Hepatic stellate cell (primary cell): ENCODE measurements at regions not wholly inside any gene's neighbourhood (a gene's known extent, or its start where the extent isn't known, plus 50 kb on each side); places are given as distances from the start of the nearest gene placed in this dataset.

Experiments used
- DNase-seq: peaks from one replicate; pipeline ENCODE4 v3.0.0; 2011; ENCODE audit warnings: low spot score

DNA sequence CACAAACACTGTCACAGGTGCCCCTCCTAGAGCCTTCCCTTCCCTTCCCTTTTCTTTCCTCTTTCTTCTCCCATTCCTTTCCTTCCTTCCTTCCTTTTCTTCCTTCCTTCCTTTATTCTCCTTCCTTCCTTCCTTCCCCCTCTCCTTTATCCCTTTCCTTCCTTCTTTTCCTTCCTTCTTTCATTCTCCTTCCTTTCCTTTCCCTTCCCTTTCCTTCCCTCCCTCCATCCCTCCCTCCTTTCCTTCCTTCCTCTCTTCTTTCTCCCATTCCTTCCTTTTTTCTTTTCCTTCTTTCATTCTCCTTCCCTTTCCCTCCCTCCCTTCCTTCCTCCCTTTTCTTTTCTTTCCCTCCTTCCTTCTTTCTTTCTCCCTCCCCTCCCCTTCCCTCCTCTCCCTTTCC lies 170.0 kb downstream of the ENGASE start:
- DNase-seq: no peak

DNA sequence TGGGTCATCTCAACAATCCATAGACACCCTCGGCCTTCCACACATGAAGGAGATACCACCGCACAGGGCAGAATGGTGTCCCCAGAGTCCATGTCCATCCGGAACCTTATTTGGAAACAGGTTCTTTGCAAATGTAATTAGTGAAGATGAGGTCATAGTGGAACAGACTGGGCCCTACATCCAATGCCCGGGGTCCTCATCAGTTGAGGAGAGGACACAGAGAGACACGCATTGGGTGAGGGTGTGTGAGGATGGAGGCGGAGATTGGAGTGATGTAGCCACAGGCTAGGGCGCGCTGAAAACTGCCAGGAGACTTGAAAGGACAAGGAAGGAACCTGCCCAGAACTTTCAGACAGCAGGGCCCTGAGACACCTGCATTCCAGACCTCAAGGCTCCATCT lies 169.4 kb downstream of the ENGASE start:
- no peak for DNase-seq

DNA sequence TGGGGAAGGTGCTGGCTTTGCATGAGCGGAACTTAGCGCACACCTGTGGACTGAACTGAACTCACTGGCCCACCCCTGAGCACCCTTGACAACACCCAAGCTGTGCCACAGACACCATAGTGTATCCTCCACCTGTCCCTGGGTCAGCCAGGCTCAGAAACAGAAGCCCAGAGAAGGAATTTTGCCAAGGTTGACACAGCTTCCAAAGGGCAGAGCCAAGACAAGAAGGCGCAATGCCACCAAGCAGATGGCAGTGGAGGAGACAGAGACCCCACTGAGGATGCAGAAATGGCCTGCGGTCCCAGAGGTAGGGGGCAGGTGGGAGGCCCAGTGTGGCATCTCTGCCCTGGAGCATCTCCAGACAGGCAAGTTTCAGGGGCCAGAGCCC lies 169.0 kb downstream of the ENGASE start:
- no peak for DNase-seq

DNA sequence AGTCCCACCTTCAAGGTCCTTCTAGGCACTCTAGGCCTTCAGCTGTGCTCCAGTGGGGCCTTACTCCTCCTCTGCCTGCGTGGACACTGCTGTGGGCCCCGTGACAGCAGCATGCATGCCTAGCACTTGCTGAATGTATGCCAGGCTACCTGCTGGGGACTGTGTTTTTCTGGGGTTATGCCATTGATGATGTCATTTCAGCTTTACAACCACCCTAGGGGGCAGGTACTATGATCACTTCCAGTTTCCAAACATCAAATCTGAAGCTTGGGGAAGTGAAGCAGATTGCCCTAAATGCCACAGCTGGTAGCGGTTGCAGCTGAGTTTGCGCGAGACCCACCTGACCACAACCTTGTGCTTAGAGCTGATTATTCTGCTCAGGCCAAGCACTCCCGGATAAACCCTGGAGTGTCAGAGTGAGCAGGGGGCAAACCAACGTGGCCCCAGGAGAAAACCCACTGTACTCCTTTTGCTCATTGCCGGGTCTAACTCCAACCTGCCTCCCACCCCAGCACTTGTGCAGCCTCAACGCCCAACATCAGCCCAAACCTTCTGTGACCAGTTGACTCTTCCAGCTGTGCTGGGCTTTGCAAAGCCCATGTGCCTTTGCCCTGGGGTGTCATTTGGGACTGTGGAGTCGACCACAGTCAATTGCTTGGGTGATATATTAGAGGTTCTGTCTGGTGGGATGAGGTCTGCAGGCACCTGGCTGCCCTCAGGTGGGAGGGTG lies 168.4 kb downstream of the ENGASE start:
- DNase-seq: no peak

DNA sequence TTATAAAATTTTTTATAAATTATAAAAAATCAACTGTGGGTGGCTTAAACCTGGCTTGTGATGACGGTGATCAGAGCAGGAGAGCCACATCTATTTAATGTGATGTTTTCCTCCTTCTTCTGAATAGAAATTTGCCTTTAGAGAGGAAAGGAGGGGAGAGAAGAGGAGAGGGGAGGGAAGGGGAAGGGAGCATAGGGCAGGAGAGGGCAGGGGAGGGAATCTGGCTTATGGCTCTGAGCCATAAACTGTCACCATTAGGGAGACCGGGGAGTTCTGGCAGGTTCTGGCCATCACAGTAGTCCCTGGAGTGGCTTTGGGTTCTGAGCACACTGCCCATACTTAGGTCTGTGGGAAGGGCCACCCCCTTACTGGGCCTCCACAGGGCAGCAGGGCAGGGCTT lies 167.8 kb downstream of the ENGASE start:
- no peak for DNase-seq

DNA sequence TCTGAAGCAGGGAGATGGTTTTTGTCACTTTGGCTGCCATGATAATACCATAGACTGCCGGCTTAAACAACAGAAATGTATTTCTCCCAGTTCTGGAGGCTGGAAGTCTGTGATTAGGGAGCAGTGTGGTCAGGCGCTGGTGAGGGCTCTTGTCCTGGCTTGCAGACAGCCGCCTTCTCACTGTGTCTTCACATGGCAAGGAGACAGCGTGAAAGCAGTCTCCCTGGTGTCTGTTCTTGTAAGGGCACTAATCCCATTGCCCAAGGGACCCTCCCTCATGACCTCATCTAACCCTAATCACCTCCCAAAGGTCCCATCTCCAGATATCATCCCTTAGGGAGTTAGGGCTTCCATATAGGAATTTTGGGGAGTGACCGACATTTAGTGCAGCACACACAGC lies 167.0 kb downstream of the ENGASE start:
- DNase-seq: no peak

DNA sequence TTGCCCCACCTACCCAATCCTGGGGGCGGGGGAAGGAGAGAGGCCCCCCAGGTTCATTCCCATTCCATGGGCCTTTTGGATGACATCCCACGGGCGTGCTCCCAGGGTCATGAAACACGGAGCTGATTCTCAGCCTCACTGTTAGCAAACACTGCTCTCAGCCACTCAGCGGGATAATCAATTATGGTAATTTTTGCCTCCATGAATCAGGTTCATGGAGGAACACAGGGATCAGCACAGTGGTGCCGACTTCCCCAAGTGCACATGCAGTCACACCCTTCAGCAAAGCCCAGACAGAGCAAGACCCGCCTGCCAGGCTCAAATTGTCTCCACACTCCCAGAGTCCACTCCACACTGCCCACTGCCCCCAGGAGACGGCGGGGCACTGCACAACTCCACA lies 164.6 kb downstream of the ENGASE start:
- no peak for DNase-seq

DNA sequence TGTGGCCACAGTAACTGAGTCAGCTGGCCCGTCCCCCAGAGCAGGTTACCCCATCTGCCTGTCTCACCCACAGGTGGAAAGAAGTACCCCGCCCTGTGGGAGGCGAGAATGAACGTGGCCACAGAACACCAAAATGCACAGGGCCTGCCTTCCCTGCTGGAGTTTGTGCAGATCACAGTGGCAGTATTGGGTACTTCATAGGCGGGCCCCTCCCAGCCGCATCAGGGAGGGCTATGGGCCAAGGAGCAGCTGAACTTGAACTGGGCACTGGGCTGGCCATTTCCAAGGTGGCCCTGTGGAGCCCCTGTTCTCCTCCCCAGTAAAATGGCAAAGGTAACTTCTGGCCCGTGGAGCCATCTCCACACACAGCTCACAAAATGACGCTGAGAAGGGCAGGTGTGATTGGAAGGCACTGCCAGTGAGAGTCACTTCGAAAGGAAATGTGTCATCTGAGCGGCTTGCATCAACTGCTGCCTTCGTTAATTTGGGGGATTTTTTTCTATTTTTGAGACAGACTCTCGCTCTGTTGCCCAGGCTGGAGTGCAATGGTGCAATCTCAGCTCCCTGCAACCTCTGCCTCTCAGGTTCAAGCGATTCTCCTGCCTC lies 162.9 kb downstream of the ENGASE start:
- DNase-seq: no peak

DNA sequence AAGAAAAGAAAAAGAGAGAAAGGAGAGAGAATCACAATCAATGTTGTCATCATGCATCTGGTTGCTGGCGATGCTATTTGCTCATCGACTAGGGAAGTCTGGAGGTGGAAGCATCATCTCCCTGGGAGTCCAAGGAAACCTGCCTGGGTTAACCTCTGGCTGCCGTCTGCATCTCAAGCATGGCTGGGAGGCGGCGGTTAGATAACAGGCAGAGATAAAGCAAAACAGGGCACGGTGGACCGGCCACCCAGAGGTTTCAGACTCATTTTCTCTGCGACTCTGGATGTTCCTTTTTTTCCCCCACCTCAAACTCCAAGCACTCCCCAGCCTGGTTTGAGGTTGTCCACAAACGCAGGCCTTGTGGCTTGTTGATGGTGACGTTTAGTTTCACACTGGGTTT lies 161.2 kb downstream of the ENGASE start:
- DNase-seq: no peak

DNA sequence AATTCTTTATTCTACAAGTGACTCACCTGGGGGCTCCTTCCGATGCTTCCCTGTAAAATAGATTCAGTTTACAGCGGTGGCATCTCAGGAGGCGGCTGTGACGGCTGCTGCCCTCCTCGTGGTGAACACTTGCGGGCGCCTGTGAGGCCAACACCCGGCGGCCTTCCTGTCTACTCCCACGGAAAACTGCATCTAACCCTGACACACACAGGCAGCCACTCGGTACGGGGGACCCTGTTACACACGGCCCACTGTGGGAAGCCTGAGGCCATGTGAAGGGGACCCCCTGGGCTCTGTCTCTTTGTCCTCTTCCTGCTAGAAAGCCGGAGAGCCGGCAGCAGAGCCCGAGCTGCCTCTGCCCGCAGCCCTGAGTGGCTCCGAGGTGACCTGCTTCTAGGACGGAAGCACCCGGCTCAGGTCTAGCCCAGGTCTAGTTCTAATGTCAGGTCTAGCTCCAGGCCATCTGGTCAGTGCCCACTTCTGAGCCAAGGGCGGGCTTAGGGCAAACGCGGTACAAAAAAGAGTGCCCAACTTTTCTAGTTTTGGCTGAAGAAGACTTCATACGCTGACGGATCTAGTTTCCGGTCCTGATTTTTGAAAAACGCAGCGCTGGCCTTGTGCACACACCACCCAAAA lies 159.4 kb downstream of the ENGASE start:
- DNase-seq: no peak

DNA sequence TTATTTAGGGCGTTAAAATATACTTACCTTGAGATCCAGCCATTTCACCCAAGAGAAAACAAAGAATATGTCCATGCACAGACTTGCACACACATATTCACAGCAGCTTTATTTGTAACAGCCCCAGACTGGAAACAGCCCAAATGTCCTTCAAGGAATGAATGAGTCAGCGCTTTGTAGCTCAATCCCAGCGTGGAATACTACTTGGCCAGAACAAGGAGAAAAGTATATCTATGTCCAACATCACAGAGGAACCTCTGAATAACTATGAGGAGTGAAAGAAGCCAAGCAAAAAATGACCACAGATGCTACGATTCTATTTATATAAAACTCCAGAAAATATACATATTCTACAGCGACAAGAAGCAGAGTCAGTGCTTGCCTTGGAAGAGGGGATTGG lies 158.3 kb downstream of the ENGASE start:
- no peak for DNase-seq

DNA sequence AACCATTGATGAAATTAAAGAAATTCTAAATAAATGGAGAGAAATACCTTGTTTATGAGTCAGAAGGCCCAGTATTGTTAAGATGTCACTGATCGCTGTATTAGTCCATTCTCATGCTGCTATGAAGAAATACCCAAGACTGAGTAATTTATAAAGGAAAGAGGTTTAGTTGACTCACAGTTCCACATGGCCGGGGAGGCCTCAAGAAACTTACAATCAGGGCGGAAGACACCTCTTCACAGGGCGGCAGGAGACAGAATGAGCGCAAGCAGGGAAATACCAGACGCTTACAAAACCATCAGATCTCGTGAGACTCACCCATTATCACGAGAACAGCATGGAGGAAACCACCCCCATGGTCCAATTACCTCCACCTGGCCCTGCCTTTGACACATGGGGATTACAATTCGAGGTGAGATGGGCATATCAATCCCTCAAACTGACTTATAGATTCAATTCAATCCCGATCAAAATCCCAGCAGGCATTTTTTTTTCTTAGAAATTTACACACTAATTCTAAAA lies 157.2 kb downstream of the ENGASE start:
- DNase-seq: no peak

DNA sequence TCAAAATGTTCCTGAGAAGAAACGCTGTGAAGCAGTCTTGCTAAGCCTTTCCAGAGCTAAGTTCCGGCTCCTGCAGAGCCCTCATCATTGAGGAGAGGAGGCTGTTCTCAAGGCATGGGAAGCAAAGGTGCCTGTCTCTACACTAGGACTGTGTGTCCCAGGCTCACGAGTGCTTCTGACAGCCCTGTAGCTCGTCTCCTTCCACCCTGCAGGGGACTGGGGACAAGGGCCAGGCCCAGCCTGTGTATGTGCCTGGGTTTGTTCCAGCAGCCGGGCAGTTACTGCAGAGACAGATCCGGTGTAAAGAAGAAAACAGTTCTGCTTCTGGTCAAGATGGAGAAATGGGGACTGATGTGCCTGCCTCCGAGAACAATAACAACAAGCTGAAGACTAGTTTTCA lies 156.0 kb downstream of the ENGASE start:
- no peak for DNase-seq

DNA sequence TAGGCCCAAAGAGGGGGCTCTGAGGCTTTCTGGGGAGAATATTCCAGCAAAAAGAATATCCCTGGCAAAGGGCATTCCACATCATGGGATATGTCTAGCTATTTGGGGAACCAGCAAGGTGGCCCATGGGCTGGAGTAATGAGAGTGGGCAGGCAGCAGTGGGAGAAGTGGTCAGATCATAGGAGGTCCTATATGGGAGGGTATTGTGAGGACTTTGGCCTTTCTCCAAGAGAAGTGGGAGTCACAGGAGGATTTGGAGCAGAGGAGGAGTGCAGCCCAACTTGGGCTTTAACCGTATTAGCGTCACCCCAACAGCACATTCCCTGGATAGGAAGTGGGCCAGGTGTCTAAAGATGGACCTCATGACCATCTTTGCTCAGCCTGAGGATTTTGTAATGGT lies 151.4 kb downstream of the ENGASE start:
- DNase-seq: no peak

DNA sequence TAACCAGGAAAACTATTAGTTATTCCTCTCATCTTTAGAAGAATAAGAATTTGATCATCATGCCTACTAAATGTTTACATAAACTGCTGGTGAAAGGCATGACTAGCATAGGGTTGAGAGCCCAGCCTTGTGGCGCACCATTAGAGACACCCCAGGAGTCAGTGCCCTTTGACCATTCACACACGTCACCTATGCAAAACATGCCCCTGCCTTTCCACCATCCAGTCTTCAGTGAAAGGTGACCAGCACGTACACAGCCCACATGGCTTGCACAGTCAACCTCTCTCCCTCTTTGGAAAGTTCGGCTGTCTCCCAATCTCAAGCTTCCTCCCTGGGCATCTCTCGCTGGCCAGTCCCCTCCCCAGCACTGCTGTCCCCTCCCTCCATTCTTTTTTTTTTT lies 150.3 kb downstream of the ENGASE start:
- DNase-seq: no peak

DNA sequence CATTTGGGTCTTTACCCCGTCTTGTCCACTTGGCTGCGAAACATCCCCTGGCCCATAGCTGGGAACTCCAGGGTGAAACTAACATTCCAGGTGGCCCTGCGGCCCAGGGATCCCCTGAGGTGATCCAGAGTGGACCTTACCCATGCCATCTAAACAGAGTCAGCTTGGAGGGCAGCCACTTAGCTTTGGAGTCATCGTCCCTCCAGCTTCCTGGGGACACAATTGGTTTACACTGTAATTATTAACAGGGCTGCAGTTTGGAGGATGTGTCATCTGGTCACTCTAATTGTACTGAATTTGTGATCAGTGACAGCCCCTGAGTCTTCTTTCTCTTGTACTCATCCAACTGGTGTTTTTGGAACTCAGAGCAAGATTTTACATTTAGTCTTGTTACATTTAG lies 149.9 kb downstream of the ENGASE start:
- no peak for DNase-seq

DNA sequence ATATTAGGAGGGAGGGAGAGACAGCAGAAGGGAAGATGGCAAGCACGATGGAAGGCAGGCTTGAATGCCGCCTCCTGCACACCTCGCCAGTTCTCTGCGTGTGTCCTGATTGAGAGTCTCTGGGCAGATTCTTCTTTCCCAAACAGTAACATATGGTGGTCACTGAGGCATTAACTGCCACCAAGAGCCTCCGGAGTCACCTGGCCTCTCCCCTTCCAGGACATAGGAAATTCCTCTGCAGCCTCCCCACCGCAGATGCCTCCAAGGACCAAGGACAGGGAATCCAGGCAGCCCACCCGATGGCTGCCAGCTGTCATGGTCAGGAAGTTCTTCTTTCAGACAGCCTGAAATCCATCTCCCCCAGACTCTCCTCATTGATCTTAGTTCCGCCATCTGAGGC lies 149.3 kb downstream of the ENGASE start:
- DNase-seq: no peak

DNA sequence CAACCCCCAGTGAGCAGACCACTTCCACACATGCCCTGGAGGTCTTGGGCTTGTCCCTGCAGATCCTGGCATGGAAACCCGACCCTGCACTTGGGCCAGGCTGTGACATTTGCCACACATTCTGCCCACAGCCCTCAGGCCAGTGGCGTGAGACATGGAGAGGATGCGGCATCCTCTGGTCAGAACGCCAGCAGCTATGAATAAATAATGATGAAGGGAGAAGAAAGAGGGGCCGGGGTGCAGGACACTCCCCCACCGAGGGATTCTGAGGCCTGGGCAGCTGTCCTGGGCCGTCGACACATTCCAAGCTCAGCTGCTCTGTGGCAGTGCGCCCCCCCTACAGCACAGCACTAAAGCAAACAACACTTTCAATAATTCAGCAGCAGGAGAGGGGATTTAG lies 148.8 kb downstream of the ENGASE start:
- DNase-seq: no peak

DNA sequence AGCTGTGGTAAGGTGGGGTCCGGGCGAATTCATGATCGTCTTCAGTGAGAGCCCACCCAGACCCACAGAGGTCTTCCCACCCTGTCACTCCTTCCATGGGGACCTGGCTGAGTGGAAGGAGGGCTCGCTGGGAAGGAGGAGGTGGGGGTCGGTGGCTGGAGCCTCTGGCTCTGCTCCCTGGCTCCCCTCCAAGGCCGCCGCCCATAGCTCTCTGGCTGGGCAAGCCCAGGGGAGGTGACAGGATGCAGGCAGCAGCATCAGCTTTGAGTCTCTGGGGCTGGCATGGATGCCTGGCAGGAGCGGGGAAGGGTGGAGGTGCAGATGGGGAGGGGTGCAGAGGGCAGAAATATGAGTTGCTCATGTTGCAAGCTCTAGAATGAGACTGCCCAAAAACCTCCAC lies 147.0 kb downstream of the ENGASE start:
- no peak for DNase-seq

DNA sequence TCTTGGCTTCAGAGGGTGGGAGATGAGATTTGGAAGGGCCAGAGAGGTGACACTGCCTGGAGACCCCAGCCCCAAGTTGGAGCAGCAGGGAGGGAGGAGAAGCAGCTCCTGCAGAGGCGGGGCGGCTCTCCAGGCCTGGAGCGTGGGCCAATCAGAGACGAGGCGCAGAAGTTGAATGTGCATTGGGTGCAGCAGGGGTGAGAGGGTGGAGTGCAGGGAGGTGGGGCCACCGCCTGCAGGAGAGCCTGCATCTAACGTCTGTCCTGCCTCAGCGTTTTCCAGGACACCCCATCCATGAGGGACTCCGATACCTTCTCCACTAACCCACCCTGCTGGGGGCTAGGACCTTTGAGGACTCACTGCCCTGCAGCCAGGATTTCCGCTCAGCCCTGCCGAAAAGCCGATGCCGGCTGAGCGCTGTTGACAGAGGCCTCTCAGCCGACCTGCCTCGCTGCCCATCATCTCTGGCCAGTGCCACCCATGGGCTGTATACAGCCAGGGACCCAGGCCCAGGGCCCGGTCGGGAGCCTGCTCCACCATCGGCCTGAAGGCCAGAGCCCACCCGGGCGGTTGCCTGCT lies 146.2 kb downstream of the ENGASE start:
- DNase-seq: no peak

DNA sequence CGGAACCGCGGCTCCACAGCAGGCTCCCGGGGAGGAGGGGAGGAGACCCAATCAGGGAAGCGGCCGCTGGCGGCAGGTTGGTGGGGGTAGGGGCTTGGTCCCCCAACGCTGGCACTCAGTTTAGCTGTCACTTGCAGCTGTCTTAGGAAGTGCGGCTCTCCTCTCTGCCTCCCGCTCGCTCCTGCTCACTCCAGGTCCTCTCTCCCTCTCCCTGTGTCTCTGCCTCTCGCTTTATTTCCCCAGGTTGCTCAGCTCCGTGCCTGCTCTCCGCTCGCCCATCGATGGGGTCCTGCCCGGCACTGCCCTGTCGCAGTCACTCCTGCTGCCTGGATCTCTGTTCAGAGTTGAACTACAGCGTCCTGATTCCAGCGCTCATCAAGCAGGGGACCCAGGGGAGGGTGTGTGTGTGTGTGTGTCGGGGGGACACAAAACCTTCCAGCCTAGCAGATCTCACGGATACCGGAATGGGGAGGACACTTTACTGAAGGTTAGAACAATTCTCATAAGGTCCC lies 145.6 kb downstream of the ENGASE start:
- DNase-seq: no peak

DNA sequence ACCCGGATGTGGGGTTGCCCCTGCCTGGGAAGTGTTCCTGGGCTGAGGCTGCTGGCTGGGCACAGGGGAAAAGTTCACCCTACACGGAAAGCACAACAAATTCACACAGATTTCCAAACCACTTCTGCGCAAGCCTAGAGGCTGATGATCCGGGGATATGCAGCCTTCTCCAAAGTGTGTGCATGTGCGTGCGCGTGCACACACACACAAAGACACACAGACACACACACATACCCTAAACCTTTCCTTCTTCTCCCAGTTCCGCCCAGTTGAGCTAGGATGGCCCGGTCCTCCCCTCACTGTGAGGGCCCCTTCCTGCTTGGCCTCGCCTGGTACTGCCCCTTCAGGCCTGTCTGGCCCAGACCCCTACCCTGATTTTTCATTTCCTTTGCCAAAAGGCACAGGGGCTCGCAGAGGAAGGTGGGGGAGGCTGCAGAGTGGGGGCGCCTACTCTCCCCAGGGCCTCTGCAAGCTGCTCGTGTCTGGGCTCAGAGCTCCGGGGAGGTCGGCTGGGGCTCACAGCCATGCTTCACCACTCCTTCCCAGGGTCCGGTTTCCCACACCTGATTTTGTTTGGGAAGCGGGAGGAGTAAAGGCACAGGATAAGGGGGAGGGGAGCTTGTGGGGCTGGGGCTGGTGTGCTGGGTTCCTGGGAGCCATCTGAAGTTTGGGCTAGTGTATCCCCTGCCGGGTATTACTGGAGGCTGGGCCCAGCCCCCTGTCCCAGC lies 144.7 kb downstream of the ENGASE start:
- DNase-seq: no peak
